Bronchial epithelial cell (primary cell): ENCODE measurements at regions not wholly inside any gene's neighbourhood (a gene's known extent, or its start where the extent isn't known, plus 50 kb on each side); places are given as distances from the start of the nearest gene placed in this dataset.
A peak's percentile ranks its signal among the peaks of the same experiment; 100 is the strongest.

Experiments used
- DNase-seq: peaks from one replicate; pipeline ENCODE4 v3.0.0-alpha.2; 2010; ENCODE audit warnings: low read depth
- FAIRE-seq: peaks from 2 replicates; lab custom pipeline; 2011; peaks lifted over from hg19 to GRCh38; lab: Jason Lieb, UNC
- H3K27me3 ChIP-seq: 2 replicates; pipeline ENCODE4 v1.5.1; 2011; ENCODE audit warnings: low read length; ENCODE audit not compliant: control insufficient read depth, insufficient read depth
- H3K36me3 ChIP-seq: 2 replicates; pipeline ENCODE4 v1.5.1; 2011; ENCODE audit warnings: low read length; ENCODE audit not compliant: control insufficient read depth, insufficient read depth
- H3K4me3 ChIP-seq: 2 replicates; pipeline ENCODE4 v1.5.1; 2011; ENCODE audit warnings: mild to moderate bottlenecking, low read depth, low read length, control low read depth
- CTCF ChIP-seq: IDR thresholded peaks from 2 replicates; pipeline ENCODE4 v1.5.1; 2011; ENCODE audit warnings: mild to moderate bottlenecking, moderate library complexity, low read length, control low read depth, inconsistent platforms; ENCODE audit not compliant: insufficient read depth, severe bottlenecking

- Histone ChIP-seq H3K4me3 (no peak overlapping the region), H3K27me3 (no peaks in the 10 kb centered on the region), H3K36me3 (no peaks in the 10 kb centered on the region)
- no peak for TF ChIP-seq CTCF
- FAIRE-seq: no peak
- peak; percentile 95 for DNase-seq
Observed at GRCh38 chr17:71188811-71189492, 931.9 kb upstream of the SOX9 start.

GRCh38 chr17:71189493-71189831, 931.4 kb upstream of the SOX9 start:
- H3K4me3 ChIP-seq: no peak overlapping the region
- no peaks in the 10 kb centered on the region for H3K27me3 ChIP-seq
- TF ChIP-seq CTCF: no peak
- H3K36me3 ChIP-seq: no peaks in the 10 kb centered on the region
- FAIRE-seq (no peak), DNase-seq (no peak)

- no peak for FAIRE-seq
Observed at GRCh38 chr17:71192039-71192555, 928.7 kb upstream of the SOX9 start.

GRCh38 chr17:71192848-71193247, 928.0 kb upstream of the SOX9 start:
- TF ChIP-seq CTCF: no peak
- no peaks in the 10 kb centered on the region for H3K36me3 ChIP-seq
- no peak for DNase-seq
- H3K27me3 ChIP-seq: no peaks in the 10 kb centered on the region
- no peak overlapping the region for H3K4me3 ChIP-seq
- FAIRE-seq: no peak

More at GRCh38 chr17:71192039-71192555, 928.7 kb upstream of the SOX9 start:
- no peak overlapping the region for H3K4me3 ChIP-seq
- H3K36me3 ChIP-seq: no peaks in the 10 kb centered on the region
- no peak for DNase-seq
- no peaks in the 10 kb centered on the region for H3K27me3 ChIP-seq
- TF ChIP-seq CTCF: no peak

- Histone ChIP-seq H3K27me3 (no peaks in the 10 kb centered on the region), H3K36me3 (no peaks in the 10 kb centered on the region), H3K4me3 (no peak overlapping the region)
- FAIRE-seq (no peak), DNase-seq (no peak)
- TF ChIP-seq CTCF: no peak
Observed at GRCh38 chr17:71200597-71200996, 920.2 kb upstream of the SOX9 start.

GRCh38 chr17:71201639-71202038, 919.2 kb upstream of the SOX9 start:
- FAIRE-seq (no peak), DNase-seq (no peak)
- Histone ChIP-seq H3K4me3 (no peak overlapping the region), H3K36me3 (no peaks in the 10 kb centered on the region), H3K27me3 (no peaks in the 10 kb centered on the region)
- no peak for TF ChIP-seq CTCF
